ENCODE measurements at regions not wholly inside any gene's neighbourhood (a gene's known extent, or its start where the extent isn't known, plus 50 kb on each side); places are given as distances from the start of the nearest gene placed in this dataset.
"Not testable (repeated sequence)": the region's sequence is repeated elsewhere in the genome, so short reads cannot be mapped to it uniquely, and the experiment has no call there.

GRCh38 chr10:34957531-34957930 lies 132.6 kb downstream of the CUL2 start:
- DNase-seq = no peak

- DNase-seq = no peak
Measured at GRCh38 chr10:34956756-34957155, 133.4 kb downstream of the CUL2 start.

GRCh38 chr10:34955391-34955790 lies 134.8 kb downstream of the CUL2 start:
- DNase-seq = no peak

GRCh38 chr10:34954142-34954541 lies 136.0 kb downstream of the CUL2 start:
- DNase-seq = no peak

GRCh38 chr10:34951263-34951887 lies 136.3 kb upstream of the PARD3 start:
- DNase-seq = peak; percentile 65 to 67

GRCh38 chr10:34945951-34946522 lies 130.9 kb upstream of the PARD3 start:
- DNase-seq = not testable (repeated sequence)

GRCh38 chr10:34941471-34942357 lies 126.6 kb upstream of the PARD3 start:
- peak in 1 of 2 experiments; percentile 20 for DNase-seq

GRCh38 chr10:34940436-34940835 lies 125.3 kb upstream of the PARD3 start:
- DNase-seq = no peak

GRCh38 chr10:34938399-34938670 lies 123.2 kb upstream of the PARD3 start:
- DNase-seq = no peak

GRCh38 chr10:34937643-34938398 lies 122.7 kb upstream of the PARD3 start:
- DNase-seq = not testable (repeated sequence)

- DNase-seq = no peak
Measured at GRCh38 chr10:34936061-34936460, 121.0 kb upstream of the PARD3 start.

GRCh38 chr10:34933676-34934075 lies 118.6 kb upstream of the PARD3 start:
- DNase-seq = no peak

GRCh38 chr10:34932235-34932634 lies 117.1 kb upstream of the PARD3 start:
- DNase-seq = no peak

- no peak for DNase-seq
Measured at GRCh38 chr10:34931216-34931615, 116.1 kb upstream of the PARD3 start.

- no peak for DNase-seq
Measured at GRCh38 chr10:34922138-34922537, 107.0 kb upstream of the PARD3 start.

GRCh38 chr10:34920578-34920977 lies 105.5 kb upstream of the PARD3 start:
- no peak for DNase-seq

GRCh38 chr10:34918776-34919315 lies 103.8 kb upstream of the PARD3 start:
- DNase-seq = no peak

- no peak for DNase-seq
Measured at GRCh38 chr10:34918060-34918775, 103.1 kb upstream of the PARD3 start.

GRCh38 chr10:34916314-34916713 lies 101.2 kb upstream of the PARD3 start:
- DNase-seq = no peak

GRCh38 chr10:34912771-34913170 lies 97.7 kb upstream of the PARD3 start:
- no peak for DNase-seq

GRCh38 chr10:34911661-34912205 lies 96.6 kb upstream of the PARD3 start:
- DNase-seq = no peak

- DNase-seq = no peak
Measured at GRCh38 chr10:34908481-34908880, 93.4 kb upstream of the PARD3 start.

All from activated T-cell treated with anti-CD3 and anti-CD28 coated beads, Interleukin-2, amount 50 U/mL, for 48 hours (primary cell).